ENCODE measurements at regions not wholly inside any gene's neighbourhood (a gene's known extent, or its start where the extent isn't known, plus 50 kb on each side); places are given as distances from the start of the nearest gene placed in this dataset.

DNA sequence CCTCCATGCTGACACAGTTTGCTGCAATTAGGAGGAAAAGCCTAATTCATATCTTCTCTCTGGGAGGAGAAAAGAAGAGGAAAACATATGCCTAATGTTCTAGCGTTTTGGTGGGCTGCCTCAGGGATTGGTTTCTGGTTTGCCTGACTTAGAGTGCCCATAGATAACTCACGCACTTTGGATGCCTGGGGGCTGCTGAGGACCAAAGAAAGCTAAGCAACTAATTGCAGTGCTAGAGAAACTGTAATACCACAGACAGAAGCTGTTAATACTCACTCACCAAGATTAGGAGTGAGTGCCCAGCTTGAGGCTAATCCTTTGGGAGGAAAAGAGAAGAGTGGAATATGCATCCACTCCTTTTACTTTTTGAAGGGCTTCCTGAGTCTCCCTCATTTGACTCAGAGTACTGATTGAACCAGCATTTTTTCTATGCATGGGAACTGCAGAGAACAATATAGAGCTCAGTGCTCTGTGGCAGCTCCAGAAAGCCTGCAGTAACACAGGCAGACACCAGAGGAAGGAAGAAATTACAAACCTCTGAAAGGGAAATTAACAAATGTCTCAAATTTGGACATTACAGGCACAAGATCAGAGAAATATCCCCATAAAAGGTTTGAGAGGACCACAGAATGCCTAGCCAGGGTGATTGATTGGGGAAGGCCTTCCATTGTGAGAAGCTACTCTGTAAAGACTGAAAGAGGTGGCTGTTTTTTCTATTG, 666.4 kb downstream of the OLFM4 start:
- TF ChIP-seq, protein P1, sequence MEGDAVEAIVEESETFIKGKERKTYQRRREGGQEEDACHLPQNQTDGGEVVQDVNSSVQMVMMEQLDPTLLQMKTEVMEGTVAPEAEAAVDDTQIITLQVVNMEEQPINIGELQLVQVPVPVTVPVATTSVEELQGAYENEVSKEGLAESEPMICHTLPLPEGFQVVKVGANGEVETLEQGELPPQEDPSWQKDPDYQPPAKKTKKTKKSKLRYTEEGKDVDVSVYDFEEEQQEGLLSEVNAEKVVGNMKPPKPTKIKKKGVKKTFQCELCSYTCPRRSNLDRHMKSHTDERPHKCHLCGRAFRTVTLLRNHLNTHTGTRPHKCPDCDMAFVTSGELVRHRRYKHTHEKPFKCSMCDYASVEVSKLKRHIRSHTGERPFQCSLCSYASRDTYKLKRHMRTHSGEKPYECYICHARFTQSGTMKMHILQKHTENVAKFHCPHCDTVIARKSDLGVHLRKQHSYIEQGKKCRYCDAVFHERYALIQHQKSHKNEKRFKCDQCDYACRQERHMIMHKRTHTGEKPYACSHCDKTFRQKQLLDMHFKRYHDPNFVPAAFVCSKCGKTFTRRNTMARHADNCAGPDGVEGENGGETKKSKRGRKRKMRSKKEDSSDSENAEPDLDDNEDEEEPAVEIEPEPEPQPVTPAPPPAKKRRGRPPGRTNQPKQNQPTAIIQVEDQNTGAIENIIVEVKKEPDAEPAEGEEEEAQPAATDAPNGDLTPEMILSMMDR (IDR thresholded peaks at IDR 0.05): no peak
- TF ChIP-seq EP300 (IDR thresholded peaks at IDR 0.05): no peak

Data from tibial nerve (tissue), 4 donors.